H9 (cell line): ENCODE measurements at regions not wholly inside any gene's neighbourhood (a gene's known extent, or its start where the extent isn't known, plus 50 kb on each side); places are given as distances from the start of the nearest gene placed in this dataset.

ENCODE experiments used
- DNase-seq: peaks from one replicate; pipeline ENCODE4 v3.0.0-alpha.2; 2017
- H2AFZ ChIP-seq: one replicate; pipeline ENCODE4 v1.6.1; 2013; ENCODE audit warnings: mild to moderate bottlenecking, low read length, control low read depth, moderate library complexity
- H2AK5ac ChIP-seq: 2 replicates; pipeline ENCODE4 v1.6.1; 2013; ENCODE audit warnings: low read length, control low read depth, mixed read lengths; ENCODE audit not compliant: insufficient read length
- H2BK120ac ChIP-seq: one replicate; pipeline ENCODE4 v1.6.1; 2013; ENCODE audit warnings: low read depth, mild to moderate bottlenecking, low read length, control low read depth, inconsistent platforms; ENCODE audit not compliant: poor library complexity, severe bottlenecking
- H2BK12ac ChIP-seq: 2 replicates; pipeline ENCODE4 v1.6.1; 2013; ENCODE audit warnings: low read length, control low read depth, mixed read lengths, low read depth; ENCODE audit not compliant: insufficient read length
- H2BK15ac ChIP-seq: 2 replicates; pipeline ENCODE4 v1.6.1; 2013; ENCODE audit warnings: low read depth, low read length, control low read depth
- H2BK20ac ChIP-seq: one replicate; pipeline ENCODE4 v1.6.1; 2013; ENCODE audit warnings: low read depth, mild to moderate bottlenecking, low read length, control low read depth, inconsistent platforms; ENCODE audit not compliant: poor library complexity, severe bottlenecking
- H2BK5ac ChIP-seq: 2 replicates; pipeline ENCODE4 v1.6.1; 2013; ENCODE audit warnings: low read length, control low read depth, mixed read lengths; ENCODE audit not compliant: insufficient read length
- H3K14ac ChIP-seq: 2 replicates; pipeline ENCODE4 v1.6.1; 2013; ENCODE audit warnings: low read length, control low read depth; ENCODE audit not compliant: insufficient read depth
- H3K18ac ChIP-seq: 2 replicates; pipeline ENCODE4 v1.6.1; 2013; ENCODE audit warnings: low read depth, mild to moderate bottlenecking, mixed read lengths, low read length, control low read depth; ENCODE audit not compliant: insufficient read length
- H3K23ac ChIP-seq: 2 replicates; pipeline ENCODE4 v1.6.1; 2013; ENCODE audit warnings: low read length, control low read depth, mixed read lengths, low read depth; ENCODE audit not compliant: insufficient read length
- H3K23me2 ChIP-seq: 2 replicates; pipeline ENCODE4 v1.6.1; 2013; ENCODE audit warnings: low read depth, mild to moderate bottlenecking, mixed read lengths, low read length, control low read depth; ENCODE audit not compliant: insufficient read length, poor library complexity, severe bottlenecking
- H3K27ac ChIP-seq: 2 replicates; pipeline ENCODE4 v1.5.1; 2013; ENCODE audit warnings: low read length, control low read depth, mixed read lengths, low read depth; ENCODE audit not compliant: insufficient read length
- H3K27me3 ChIP-seq: 2 replicates; pipeline ENCODE4 v1.6.1; 2013; ENCODE audit warnings: low read length, control low read depth, inconsistent platforms; ENCODE audit not compliant: insufficient read depth
- H3K4ac ChIP-seq: 2 replicates; pipeline ENCODE4 v1.6.1; 2013; ENCODE audit warnings: low read depth, mild to moderate bottlenecking, control low read depth, inconsistent platforms, low read length, moderate library complexity
- H3K4me1 ChIP-seq: 2 replicates; pipeline ENCODE4 v1.6.1; 2013; ENCODE audit warnings: low read length, control low read depth, inconsistent platforms; ENCODE audit not compliant: insufficient read depth
- H3K4me2 ChIP-seq: 2 replicates; pipeline ENCODE4 v1.6.1; 2013; ENCODE audit warnings: low read length, control low read depth, mixed read lengths; ENCODE audit not compliant: insufficient read length, insufficient read depth
- H3K56ac ChIP-seq: 2 replicates; pipeline ENCODE4 v1.6.1; 2013; ENCODE audit warnings: low read depth, mild to moderate bottlenecking, mixed read lengths, low read length, control low read depth; ENCODE audit not compliant: insufficient read length
- H3K79me1 ChIP-seq: 2 replicates; pipeline ENCODE4 v1.6.1; 2013; ENCODE audit warnings: low read depth, mild to moderate bottlenecking, moderate library complexity, low read length, control low read depth, inconsistent platforms; ENCODE audit not compliant: insufficient read depth, poor library complexity, severe bottlenecking
- H3K79me2 ChIP-seq: 2 replicates; pipeline ENCODE4 v1.6.1; 2013; ENCODE audit warnings: low read length, control low read depth, inconsistent platforms; ENCODE audit not compliant: insufficient read depth
- H3K9ac ChIP-seq: 2 replicates; pipeline ENCODE4 v1.6.1; 2013; ENCODE audit warnings: low read length, control low read depth, mixed read lengths; ENCODE audit not compliant: insufficient read length; ENCODE audit errors: extremely low read depth
- H3K9me3 ChIP-seq: one replicate; pipeline ENCODE4 v1.6.1; 2013; ENCODE audit warnings: low read depth, low read length, inconsistent platforms; ENCODE audit not compliant: control insufficient read depth
- H3T11ph ChIP-seq: one replicate; pipeline ENCODE4 v1.6.1; 2013; ENCODE audit warnings: mild to moderate bottlenecking, low read length, control low read depth, inconsistent platforms
- H4K20me1 ChIP-seq: one replicate; pipeline ENCODE4 v1.6.1; 2013; ENCODE audit not compliant: control insufficient read depth, insufficient read length, insufficient read depth
- H4K5ac ChIP-seq: 2 replicates; pipeline ENCODE4 v1.6.1; 2013; ENCODE audit warnings: low read depth, mild to moderate bottlenecking, mixed read lengths, low read length, control low read depth; ENCODE audit not compliant: insufficient read length
- H4K8ac ChIP-seq: replicated peaks from 2 replicates; pipeline ENCODE4 v1.6.1; 2013; ENCODE audit warnings: low read length, control low read depth, mixed read lengths, low read depth; ENCODE audit not compliant: insufficient read length
- H4K91ac ChIP-seq: 2 replicates; pipeline ENCODE4 v1.6.1; 2013; ENCODE audit warnings: low read depth, mild to moderate bottlenecking, moderate library complexity, mixed read lengths, low read length, control low read depth; ENCODE audit not compliant: insufficient read length
- H3K27ac Mint-ChIP-seq, 3 experiments: 2 replicates in 2 of 3; 3 replicates in 1 of 3; pipeline ENCODE4 v1.8.0; 2020 to 2021; ENCODE audit warnings: mixed read lengths in 3 of 3, mild to moderate bottlenecking in 1 of 3, moderate library complexity in 1 of 3
- H3K27me3 Mint-ChIP-seq: 2 replicates; pipeline ENCODE4 v1.8.0; 2021; ENCODE audit warnings: low read depth, mild to moderate bottlenecking, moderate library complexity, mixed read lengths
- H3K36me3 Mint-ChIP-seq, 3 experiments: 2 replicates in 2 of 3; 3 replicates in 1 of 3; pipeline ENCODE4 v1.8.0; 2020 to 2021; ENCODE audit warnings: low read depth in 3 of 3, mixed read lengths in 3 of 3; ENCODE audit not compliant: insufficient read depth in 1 of 3
- H3K4me1 Mint-ChIP-seq, 2 experiments: 2 replicates each; pipeline ENCODE4 v1.8.0; 2020; ENCODE audit warnings: mixed read lengths in 2 of 2
- H3K4me3 Mint-ChIP-seq, 2 experiments: 2 replicates in 1 of 2; 3 replicates in 1 of 2; pipeline ENCODE4 v1.8.0; 2020 to 2021; ENCODE audit warnings: mild to moderate bottlenecking in 2 of 2, mixed read lengths in 2 of 2, moderate library complexity in 1 of 2
- H3K9me3 Mint-ChIP-seq, 2 experiments: 2 replicates in 1 of 2; 3 replicates in 1 of 2; pipeline ENCODE4 v1.8.0; 2020; ENCODE audit warnings: mild to moderate bottlenecking in 2 of 2, mixed read lengths in 2 of 2, moderate library complexity in 1 of 2
- WGBS: extraction: QIAGEN DNeasy Blood & Tissue Kit; methylation state at CpG from one replicate; pipeline ENCODE4 v1.1.7; 2013; ENCODE audit warnings: missing lambda C conversion rate, low lambda C conversion rate, mixed read lengths; ENCODE audit not compliant: insufficient read length; ENCODE audit errors: extremely low coverage; 5-methylcytosine and 5-hydroxymethylcytosine counted together
- TF ChIP-seq, protein P1 (sequence below): fragments of 200-600 bp; sonication (generic); conservative IDR thresholded peaks from 3 replicates; pipeline ENCODE4 v1.8.0; 2021; ENCODE audit warnings: antibody characterized with exemption, mild to moderate bottlenecking

DNA sequence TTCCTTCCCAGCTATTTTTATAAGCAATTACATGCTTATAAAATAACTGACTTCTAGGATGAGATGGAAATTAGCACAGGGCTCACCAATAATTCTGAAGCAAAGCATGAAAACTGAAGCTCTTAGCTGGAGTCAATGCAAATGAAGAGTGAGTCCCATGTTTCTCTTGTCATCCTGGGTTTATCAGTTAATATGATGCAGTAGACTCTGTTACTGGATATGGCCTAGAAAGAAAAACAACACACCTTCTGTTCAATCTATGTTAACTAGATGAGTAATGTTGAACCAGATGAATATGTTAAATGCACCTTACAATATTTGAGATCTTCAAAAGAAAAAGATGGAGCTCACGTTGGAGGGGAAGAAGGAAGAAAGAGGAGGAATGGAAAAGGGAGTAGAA is 229.4 kb downstream of the DUSP6 start:
- Histone ChIP-seq H2BK120ac (no peak overlapping the region), H3K14ac (no peak overlapping the region), H3K27me3 (no peaks in the 10 kb centered on the region), H4K5ac (no peak overlapping the region), H3K9ac (no peak overlapping the region), H2BK20ac (no peak overlapping the region), H2BK5ac (no peak overlapping the region), H3K79me2 (no peaks in the 10 kb centered on the region), H3K18ac (no peak overlapping the region), H3K4me2 (no peak overlapping the region), H3K4me1 (no peaks in the 10 kb centered on the region), H3T11ph (no peak overlapping the region), H2AK5ac (no peak overlapping the region), H3K9me3 (no peaks in the 10 kb centered on the region), H2BK15ac (no peak overlapping the region), H3K23me2 (no peaks in the 10 kb centered on the region), H3K23ac (no peak overlapping the region), H4K8ac (no peak overlapping the region), H3K56ac (no peak overlapping the region), H4K91ac (no peak overlapping the region), H3K79me1 (no peaks in the 10 kb centered on the region), H2BK12ac (no peak overlapping the region), H3K4ac (no peak overlapping the region), H4K20me1 (no peaks in the 10 kb centered on the region), H3K27ac (no peak overlapping the region), H2AFZ (no peak overlapping the region)
- Mint-ChIP-seq H3K27ac (no peak overlapping the region), H3K9me3 (no peaks in the 10 kb centered on the region), H3K27me3 (no peaks in the 10 kb centered on the region), H3K4me1 (no peaks in the 10 kb centered on the region), H3K36me3 (no peaks in the 10 kb centered on the region), H3K4me3 (no peak overlapping the region)
- TF ChIP-seq, protein P1, sequence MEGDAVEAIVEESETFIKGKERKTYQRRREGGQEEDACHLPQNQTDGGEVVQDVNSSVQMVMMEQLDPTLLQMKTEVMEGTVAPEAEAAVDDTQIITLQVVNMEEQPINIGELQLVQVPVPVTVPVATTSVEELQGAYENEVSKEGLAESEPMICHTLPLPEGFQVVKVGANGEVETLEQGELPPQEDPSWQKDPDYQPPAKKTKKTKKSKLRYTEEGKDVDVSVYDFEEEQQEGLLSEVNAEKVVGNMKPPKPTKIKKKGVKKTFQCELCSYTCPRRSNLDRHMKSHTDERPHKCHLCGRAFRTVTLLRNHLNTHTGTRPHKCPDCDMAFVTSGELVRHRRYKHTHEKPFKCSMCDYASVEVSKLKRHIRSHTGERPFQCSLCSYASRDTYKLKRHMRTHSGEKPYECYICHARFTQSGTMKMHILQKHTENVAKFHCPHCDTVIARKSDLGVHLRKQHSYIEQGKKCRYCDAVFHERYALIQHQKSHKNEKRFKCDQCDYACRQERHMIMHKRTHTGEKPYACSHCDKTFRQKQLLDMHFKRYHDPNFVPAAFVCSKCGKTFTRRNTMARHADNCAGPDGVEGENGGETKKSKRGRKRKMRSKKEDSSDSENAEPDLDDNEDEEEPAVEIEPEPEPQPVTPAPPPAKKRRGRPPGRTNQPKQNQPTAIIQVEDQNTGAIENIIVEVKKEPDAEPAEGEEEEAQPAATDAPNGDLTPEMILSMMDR, result no peak
- no peak for DNase-seq
- WGBS, result no CpG with 5 or more reads among the region's 1 CpG
